ENCODE measurements at regions not wholly inside any gene's neighbourhood (a gene's known extent, or its start where the extent isn't known, plus 50 kb on each side); places are given as distances from the start of the nearest gene placed in this dataset.

GRCh38 chr13:80121038-80121437, 219.9 kb downstream of the SPRY2 start:
- DNase-seq, result no peak

- DNase-seq, result no peak
These were observed 222.4 kb downstream of the SPRY2 start for GRCh38 chr13:80118506-80118905.

- DNase-seq, result no peak
These were observed 222.8 kb downstream of the SPRY2 start for GRCh38 chr13:80118099-80118498.

- DNase-seq, result no peak
These were observed 223.4 kb downstream of the SPRY2 start for GRCh38 chr13:80117515-80117914.

- DNase-seq, result no peak
These were observed 224.8 kb downstream of the SPRY2 start for GRCh38 chr13:80116107-80116506.

GRCh38 chr13:80115616-80116015, 225.3 kb downstream of the SPRY2 start:
- no peak for DNase-seq

- DNase-seq, result no peak
These were observed 227.0 kb downstream of the SPRY2 start for GRCh38 chr13:80113714-80114454.

- no peak for DNase-seq
These were observed 231.6 kb downstream of the SPRY2 start for GRCh38 chr13:80109303-80109702.

GRCh38 chr13:80105350-80105749, 235.6 kb downstream of the SPRY2 start:
- DNase-seq, result no peak

GRCh38 chr13:80101040-80101439, 239.9 kb downstream of the SPRY2 start:
- DNase-seq, result no peak

GRCh38 chr13:80100636-80101035, 240.3 kb downstream of the SPRY2 start:
- DNase-seq, result no peak

- no peak for DNase-seq
These were observed 243.4 kb downstream of the SPRY2 start for GRCh38 chr13:80097561-80097960.

GRCh38 chr13:80096383-80096782, 244.5 kb downstream of the SPRY2 start:
- no peak for DNase-seq

- DNase-seq, result no peak
These were observed 246.4 kb downstream of the SPRY2 start for GRCh38 chr13:80094526-80094925.

GRCh38 chr13:80093888-80094287, 247.0 kb downstream of the SPRY2 start:
- DNase-seq, result no peak

GRCh38 chr13:80086304-80086721, 254.6 kb downstream of the SPRY2 start:
- no peak for DNase-seq

GRCh38 chr13:80083853-80084676, 256.9 kb downstream of the SPRY2 start:
- no peak for DNase-seq

- DNase-seq, result no peak
These were observed 257.7 kb downstream of the SPRY2 start for GRCh38 chr13:80083081-80083852.

- no peak for DNase-seq
These were observed 258.4 kb downstream of the SPRY2 start for GRCh38 chr13:80082396-80083080.

- no peak for DNase-seq
These were observed 266.1 kb downstream of the SPRY2 start for GRCh38 chr13:80074811-80075210.

- DNase-seq, result no peak
These were observed 266.7 kb downstream of the SPRY2 start for GRCh38 chr13:80074143-80074752.

- no peak for DNase-seq
These were observed 268.7 kb downstream of the SPRY2 start for GRCh38 chr13:80072231-80072630.

Data from activated effector memory CD4-positive, alpha-beta T cell treated with anti-CD3 and anti-CD28 coated beads, Interleukin-2, amount 50 U/mL, for 16 hours (primary cell).